IMR-90 (cell line): ENCODE measurements at regions not wholly inside any gene's neighbourhood (a gene's known extent, or its start where the extent isn't known, plus 50 kb on each side); places are given as distances from the start of the nearest gene placed in this dataset.

Experiments used
- ATAC-seq: fragments of 200-7000 bp; cut with Tn5 transposase; 2 replicates; pipeline ENCODE4 v1.9.1; 2020; ENCODE audit warnings: low read depth, mild to moderate bottlenecking, moderate library complexity
- BruUV-seq: library from RNA; stranded (reverse); fragments of 400-500 nt; replicated peaks from 2 replicates; lab custom pipeline; 2021; lab: Mats Ljungman, UMichigan
- CTCF ChIA-PET: fragments of 300-600 bp; formaldehyde crosslinking; extraction: SDS; loops from one replicate; lab custom pipeline; 2021; ENCODE audit warnings: antibody characterized with exemption; lab: Yijun Ruan, JAX
- POLR2A ChIA-PET: fragments of 300-600 bp; sonication (Branson Sonifier 250); formaldehyde crosslinking; loops from one replicate; lab custom pipeline; 2022; ENCODE audit warnings: antibody characterized with exemption; ENCODE audit not compliant: unreplicated experiment; lab: Charles Lee
- DNase-seq: peaks from one replicate; pipeline ENCODE4 v3.0.0; 2013
- H2AFZ ChIP-seq: replicated peaks from 2 replicates; pipeline ENCODE3; 2013; ENCODE audit warnings: low read length, mild to moderate bottlenecking; ENCODE audit not compliant: poor library complexity
- H2AK5ac ChIP-seq: 2 replicates; pipeline ENCODE4 v1.6.1; 2013; ENCODE audit warnings: low read depth, low read length, inconsistent platforms
- H2AK9ac ChIP-seq: replicated peaks from 2 replicates; pipeline ENCODE3; 2013; ENCODE audit warnings: mild to moderate bottlenecking, low read depth, low read length, moderate library complexity; ENCODE audit not compliant: poor library complexity
- H2BK120ac ChIP-seq: 2 replicates; pipeline ENCODE4 v1.6.1; 2013; ENCODE audit warnings: low read depth, low read length, inconsistent platforms
- H2BK15ac ChIP-seq: 3 replicates; pipeline ENCODE4 v1.6.1; 2013; ENCODE audit warnings: low read depth, low read length, inconsistent platforms
- H2BK20ac ChIP-seq: 2 replicates; pipeline ENCODE4 v1.6.1; 2013; ENCODE audit warnings: low read depth, mild to moderate bottlenecking, inconsistent platforms, low read length, moderate library complexity
- H2BK5ac ChIP-seq: 2 replicates; pipeline ENCODE4 v1.6.1; 2013; ENCODE audit warnings: mild to moderate bottlenecking, low read depth, low read length, inconsistent platforms; ENCODE audit not compliant: poor library complexity, severe bottlenecking
- H3K14ac ChIP-seq: replicated peaks from 2 replicates; pipeline ENCODE4 v1.6.1; 2013; ENCODE audit warnings: low read depth, low read length, inconsistent platforms
- H3K18ac ChIP-seq: 2 replicates; pipeline ENCODE4 v1.6.1; 2013; ENCODE audit warnings: low read depth, low read length, control low read depth
- H3K23ac ChIP-seq: 2 replicates; pipeline ENCODE4 v1.6.1; 2013; ENCODE audit warnings: low read depth, low read length, inconsistent platforms
- H3K27ac ChIP-seq: 2 replicates; pipeline ENCODE4 v1.5.1; 2013; ENCODE audit warnings: mild to moderate bottlenecking, control low read depth, low read length; ENCODE audit not compliant: insufficient read depth
- H3K27me3 ChIP-seq: 2 replicates; pipeline ENCODE4 v1.6.1; 2013; ENCODE audit warnings: low read length; ENCODE audit not compliant: control insufficient read depth, insufficient read depth
- H3K36me3 ChIP-seq: 2 replicates; pipeline ENCODE4 v1.6.1; 2013; ENCODE audit warnings: low read length, mixed read lengths; ENCODE audit not compliant: control insufficient read depth, insufficient read depth
- H3K4ac ChIP-seq: 2 replicates; pipeline ENCODE4 v1.6.1; 2013; ENCODE audit warnings: low read depth, low read length, inconsistent platforms
- H3K4me1 ChIP-seq: 2 replicates; pipeline ENCODE4 v1.6.1; 2013; ENCODE audit warnings: low read length, mixed read lengths; ENCODE audit not compliant: control insufficient read depth, insufficient read depth
- H3K4me2 ChIP-seq: 2 replicates; pipeline ENCODE4 v1.6.1; 2013; ENCODE audit warnings: low read depth, mild to moderate bottlenecking, control low read depth, low read length, moderate library complexity
- H3K4me3 ChIP-seq: 2 replicates; pipeline ENCODE4 v1.5.1; 2013; ENCODE audit warnings: low read depth, mild to moderate bottlenecking, control low read depth, low read length, moderate library complexity; ENCODE audit not compliant: insufficient read depth
- H3K56ac ChIP-seq: 2 replicates; pipeline ENCODE4 v1.6.1; 2013; ENCODE audit warnings: low read length, inconsistent platforms; ENCODE audit not compliant: insufficient read depth; ENCODE audit errors: extremely low read depth
- H3K79me1 ChIP-seq, 2 experiments: 2 replicates each; pipeline ENCODE4 v1.6.1; 2013; ENCODE audit warnings: low read length in 2 of 2, inconsistent platforms in 1 of 2, low read depth in 1 of 2
- H3K9ac ChIP-seq: 2 replicates; pipeline ENCODE4 v1.6.1; 2013; ENCODE audit warnings: low read depth, low read length, control low read depth
- H3K9me1 ChIP-seq: 2 replicates; pipeline ENCODE4 v1.6.1; 2013; ENCODE audit warnings: low read length, inconsistent platforms; ENCODE audit not compliant: insufficient read depth
- H3K9me3 ChIP-seq: 2 replicates; pipeline ENCODE4 v1.6.1; 2013; ENCODE audit warnings: low read length; ENCODE audit not compliant: control insufficient read depth, insufficient read depth
- H4K20me1 ChIP-seq: 2 replicates; pipeline ENCODE4 v1.6.1; 2013; ENCODE audit warnings: low read length, inconsistent platforms; ENCODE audit not compliant: insufficient read depth
- H4K5ac ChIP-seq: 2 replicates; pipeline ENCODE4 v1.6.1; 2013; ENCODE audit warnings: mild to moderate bottlenecking, low read depth, low read length, control low read depth
- H4K8ac ChIP-seq, 2 experiments: 2 replicates each; pipeline ENCODE4 v1.6.1; 2013; ENCODE audit warnings: low read depth in 2 of 2, low read length in 2 of 2, control low read depth in 1 of 2, inconsistent platforms in 1 of 2
- H4K91ac ChIP-seq: 2 replicates; pipeline ENCODE4 v1.6.1; 2013; ENCODE audit warnings: low read depth, low read length, inconsistent platforms; ENCODE audit not compliant: insufficient read depth
- BHLHE40 ChIP-seq: fragments of 150-350 bp; IDR thresholded peaks from 2 replicates; pipeline ENCODE4 v1.6.1; 2016; ENCODE audit warnings: mild to moderate bottlenecking, low read depth, low read length
- CEBPB ChIP-seq: IDR thresholded peaks from 2 replicates; pipeline ENCODE4 v1.6.1; 2012; ENCODE audit warnings: low read depth, low read length, improper control_type of control experiment
- ELK1 ChIP-seq: fragments of 150-350 bp; IDR thresholded peaks from 2 replicates; pipeline ENCODE4 v1.6.1; 2016; ENCODE audit warnings: low read depth, mild to moderate bottlenecking, low read length, moderate library complexity, borderline replicate concordance
- MAFK ChIP-seq: IDR thresholded peaks from 2 replicates; pipeline ENCODE4 v1.6.1; 2012; ENCODE audit warnings: low read depth, low read length, improper control_type of control experiment
- MAZ ChIP-seq: IDR thresholded peaks from 2 replicates; pipeline ENCODE4 v1.6.1; 2012; ENCODE audit warnings: low read depth, mild to moderate bottlenecking, low read length, improper control_type of control experiment, moderate library complexity, borderline replicate concordance
- MXI1 ChIP-seq: IDR thresholded peaks from 2 replicates; pipeline ENCODE4 v1.6.1; 2012; ENCODE audit warnings: low read depth, mild to moderate bottlenecking, low read length, moderate library complexity, borderline replicate concordance
- RFX5 ChIP-seq: IDR thresholded peaks from 2 replicates; pipeline ENCODE4 v1.8.0; 2012; ENCODE audit warnings: low read depth, mild to moderate bottlenecking, low read length, moderate library complexity
- SMC3 ChIP-seq: fragments of 150-350 bp; IDR thresholded peaks from 2 replicates; pipeline ENCODE4 v1.6.1; 2016; ENCODE audit warnings: low read depth, mild to moderate bottlenecking, antibody characterized with exemption, low read length, moderate library complexity
- WGBS, 2 experiments: methylation state at CpG; one replicate each; pipeline versions ENCODE4 v1.1.5 to v1.1.7; 2013; ENCODE audit warnings: missing lambda C conversion rate in 2 of 2; ENCODE audit not compliant: insufficient read length in 1 of 2; ENCODE audit errors: extremely low coverage in 2 of 2; 5-methylcytosine and 5-hydroxymethylcytosine counted together
- dilution Hi-C: fragments of 300-500 bp; cut with HindIII; formaldehyde crosslinking; loops from one replicate; pipeline ENCODE4 v1.14.3; 2018; ENCODE audit warnings: low sequenced_read_pairs; ENCODE audit not compliant: unreplicated experiment
- in situ Hi-C: fragments of 300-500 bp; cut with MboI; formaldehyde crosslinking; loops from 3 replicates; pipeline ENCODE4 v1.14.3; 2019; ENCODE audit warnings: low sequenced_read_pairs, inconsistent platforms, mixed read lengths
- intact Hi-C: fragments of 100-400 bp; cut with micrococcal nuclease; formaldehyde crosslinking; loops from 2 replicates; pipeline ENCODE4 v1.10.0; 2022

GRCh38 chr12:126083926-126084325, 1018.7 kb downstream of the AACS start:
- Histone ChIP-seq H3K79me1 (no peaks in the 10 kb centered on the region), H3K27ac (no peak overlapping the region), H3K4me2 (no peak overlapping the region), H2AFZ (no peak overlapping the region), H3K36me3 (no peaks in the 10 kb centered on the region), H3K27me3 (no peaks in the 10 kb centered on the region), H3K4me1 (no peaks in the 10 kb centered on the region), H4K8ac (no peak overlapping the region), H4K5ac (no peak overlapping the region), H3K4ac (no peak overlapping the region), H2AK5ac (no peak overlapping the region), H3K4me3 (no peak overlapping the region), H2BK15ac (no peak overlapping the region), H3K9me3 (peaks cover 9% of the 10 kb centered on the region), H2BK120ac (no peak overlapping the region), H3K14ac (no peak overlapping the region), H2AK9ac (no peak overlapping the region), H4K20me1 (no peaks in the 10 kb centered on the region), H4K91ac (no peak overlapping the region), H2BK5ac (no peak overlapping the region), H3K56ac (no peak overlapping the region), H3K18ac (no peak overlapping the region), H3K23ac (no peak overlapping the region), H2BK20ac (no peak overlapping the region), H3K9ac (no peak overlapping the region), H3K9me1 (no peaks in the 10 kb centered on the region)
- ChIA-PET POLR2A (no interaction called here), CTCF (no interaction called here)
- in situ Hi-C loops (no loop called here), intact Hi-C loops (no loop called here), dilution Hi-C loops (no loop called here)
- DNase-seq (no peak), ATAC-seq (no peak)
- 54% methylated on average over 6 of the region's 8 CpGs; no CpG with 5 or more reads in 1 of the 2 experiments for WGBS, 2 experiments
- TF ChIP-seq SMC3: no peak
- no peak for TF ChIP-seq BHLHE40
- TF ChIP-seq MXI1: no peak
- no peak for TF ChIP-seq MAFK
- TF ChIP-seq MAZ: no peak
- TF ChIP-seq CEBPB: no peak
- TF ChIP-seq ELK1: no peak
- TF ChIP-seq RFX5: no peak
- BruUV-seq: no TSS peak
